VCaP (cell line): ENCODE measurements at regions not wholly inside any gene's neighbourhood (a gene's known extent, or its start where the extent isn't known, plus 50 kb on each side); places are given as distances from the start of the nearest gene placed in this dataset.

Experiments used
- H3K27ac ChIP-seq: fragments of 450-650 bp; 2 replicates; pipeline ENCODE4 v1.5.1; 2017
- TF ChIP-seq, protein P1 (sequence below): fragments of 450-650 bp; conservative IDR thresholded peaks from 2 replicates; pipeline ENCODE4 v1.5.1; 2017; ENCODE audit warnings: mild to moderate bottlenecking, moderate library complexity

DNA sequence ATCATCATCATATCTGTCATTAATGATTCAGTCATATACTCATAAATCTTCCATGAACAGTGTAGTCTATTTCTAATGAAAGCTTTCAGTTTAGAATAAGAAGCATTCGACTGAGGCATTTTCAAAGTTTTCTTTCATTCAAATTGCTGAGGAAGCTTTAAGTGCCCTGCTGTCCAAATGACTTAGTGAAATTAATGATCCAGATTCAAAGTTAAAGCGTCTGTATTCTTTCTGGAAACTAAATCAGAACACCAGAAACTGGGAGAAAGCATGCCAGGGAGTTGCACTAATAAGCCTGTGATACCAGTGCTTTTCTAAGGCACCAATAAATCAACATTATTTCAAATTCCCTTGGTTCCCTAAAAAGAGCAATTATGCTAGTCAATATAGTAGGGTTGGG, 367.8 kb upstream of the ANO5 start:
- no peak overlapping the region for H3K27ac ChIP-seq
- TF ChIP-seq, protein P1, sequence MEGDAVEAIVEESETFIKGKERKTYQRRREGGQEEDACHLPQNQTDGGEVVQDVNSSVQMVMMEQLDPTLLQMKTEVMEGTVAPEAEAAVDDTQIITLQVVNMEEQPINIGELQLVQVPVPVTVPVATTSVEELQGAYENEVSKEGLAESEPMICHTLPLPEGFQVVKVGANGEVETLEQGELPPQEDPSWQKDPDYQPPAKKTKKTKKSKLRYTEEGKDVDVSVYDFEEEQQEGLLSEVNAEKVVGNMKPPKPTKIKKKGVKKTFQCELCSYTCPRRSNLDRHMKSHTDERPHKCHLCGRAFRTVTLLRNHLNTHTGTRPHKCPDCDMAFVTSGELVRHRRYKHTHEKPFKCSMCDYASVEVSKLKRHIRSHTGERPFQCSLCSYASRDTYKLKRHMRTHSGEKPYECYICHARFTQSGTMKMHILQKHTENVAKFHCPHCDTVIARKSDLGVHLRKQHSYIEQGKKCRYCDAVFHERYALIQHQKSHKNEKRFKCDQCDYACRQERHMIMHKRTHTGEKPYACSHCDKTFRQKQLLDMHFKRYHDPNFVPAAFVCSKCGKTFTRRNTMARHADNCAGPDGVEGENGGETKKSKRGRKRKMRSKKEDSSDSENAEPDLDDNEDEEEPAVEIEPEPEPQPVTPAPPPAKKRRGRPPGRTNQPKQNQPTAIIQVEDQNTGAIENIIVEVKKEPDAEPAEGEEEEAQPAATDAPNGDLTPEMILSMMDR = no peak

DNA sequence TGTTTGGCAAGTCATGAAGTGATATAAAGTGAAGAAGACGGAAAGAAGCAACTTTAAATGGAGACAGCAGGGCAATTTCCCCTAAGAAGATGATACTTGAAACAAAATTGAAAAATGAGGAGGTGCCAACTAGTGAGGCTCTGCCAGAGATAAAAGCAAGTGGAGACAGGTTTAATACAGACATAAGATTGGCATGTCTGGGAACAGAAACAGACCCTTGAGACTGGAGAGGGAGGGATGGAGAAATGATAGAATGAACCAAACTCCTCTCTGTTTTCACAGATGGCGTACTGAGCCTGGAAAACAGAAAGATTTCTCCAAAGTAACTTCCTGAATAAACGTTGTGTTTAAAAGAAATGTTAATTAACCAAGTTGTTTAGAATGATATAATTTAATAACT, 354.5 kb upstream of the ANO5 start:
- TF ChIP-seq, protein P1 = no peak

DNA sequence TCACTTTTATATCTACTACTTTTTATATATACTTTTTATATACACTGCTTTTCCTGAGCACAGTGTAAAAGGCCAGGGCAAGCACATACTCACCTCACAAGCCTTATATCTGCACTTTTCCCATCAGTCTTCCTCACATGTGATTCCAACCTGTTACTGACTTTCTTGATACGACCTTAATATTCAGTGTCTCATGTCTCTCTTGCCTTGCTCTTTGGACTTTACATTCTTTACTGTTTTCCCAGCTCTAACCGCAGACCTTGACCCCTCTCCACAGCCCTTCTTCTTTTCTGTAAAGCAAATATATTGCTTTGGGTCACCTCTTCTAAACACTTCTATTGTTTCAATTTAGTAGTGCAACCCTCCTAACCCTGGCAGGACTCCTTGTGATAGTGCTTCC, 353.1 kb upstream of the ANO5 start:
- TF ChIP-seq, protein P1 = no peak
- no peak overlapping the region for H3K27ac ChIP-seq

More for the DNA sequence above, 354.5 kb upstream of the ANO5 start:
- no peak overlapping the region for H3K27ac ChIP-seq

GRCh38 chr11:21861314-21861713, 331.6 kb upstream of the ANO5 start:
- TF ChIP-seq, protein P1 = no peak
- H3K27ac ChIP-seq = no peak overlapping the region

DNA sequence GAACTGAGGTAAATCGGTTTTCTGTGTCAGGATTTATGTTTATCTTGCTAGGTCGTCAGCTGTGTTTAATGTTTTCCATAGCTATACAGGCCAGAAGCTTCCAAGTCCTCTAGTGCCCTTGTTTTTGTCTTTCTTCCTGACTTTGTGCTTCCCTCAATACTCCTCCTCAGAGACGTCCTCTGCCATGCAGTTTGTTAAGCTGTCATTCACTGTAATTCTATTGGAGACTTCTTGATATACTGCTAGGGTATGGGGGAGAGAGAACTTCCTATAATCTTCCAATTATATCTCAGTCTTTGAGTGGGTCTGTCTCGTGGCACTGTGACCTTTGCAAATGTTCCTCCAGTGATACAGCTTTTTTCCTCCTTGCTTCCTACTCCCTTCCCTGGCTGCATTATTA, 327.3 kb upstream of the ANO5 start:
- no peak overlapping the region for H3K27ac ChIP-seq
- TF ChIP-seq, protein P1 = no peak

- TF ChIP-seq, protein P1 = no peak
- H3K27ac ChIP-seq = no peak overlapping the region
Observed at GRCh38 chr11:21866781-21867180, 326.1 kb upstream of the ANO5 start.

- TF ChIP-seq, protein P1 = no peak
Observed at GRCh38 chr11:21877151-21877550, 315.7 kb upstream of the ANO5 start.

GRCh38 chr11:21883354-21883753, 309.5 kb upstream of the ANO5 start:
- H3K27ac ChIP-seq = no peak overlapping the region
- TF ChIP-seq, protein P1 = no peak

More at GRCh38 chr11:21877151-21877550, 315.7 kb upstream of the ANO5 start:
- no peak overlapping the region for H3K27ac ChIP-seq
